ENCODE measurements at regions not wholly inside any gene's neighbourhood (a gene's known extent, or its start where the extent isn't known, plus 50 kb on each side); places are given as distances from the start of the nearest gene placed in this dataset.

DNA sequence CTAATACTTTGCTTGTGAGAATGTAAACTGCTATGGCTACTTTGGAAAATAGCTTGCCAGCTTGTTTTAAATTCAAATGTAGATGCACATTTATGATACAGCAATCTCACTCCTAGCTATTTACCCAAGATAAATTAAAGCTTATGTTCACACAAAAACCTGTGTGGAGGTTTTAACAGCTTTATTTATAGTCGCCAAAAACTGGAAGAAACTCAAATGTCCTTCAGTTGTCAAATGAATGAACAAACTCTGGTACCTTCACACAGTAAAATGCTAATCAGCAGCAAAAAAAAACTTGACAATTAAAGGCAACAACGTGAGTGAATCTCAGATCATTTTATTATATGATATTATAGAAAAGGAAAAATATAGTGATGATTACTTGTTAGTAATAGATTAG lies 248.6 kb upstream of the NECTIN3 start:
- Histone ChIP-seq H3K27ac (ENCODE audit: low read depth, low read length, poor library complexity, severe bottlenecking) (no peak overlapping the region), H3K27me3 (replicated peaks; ENCODE audit: insufficient read depth, low read depth, low read length, poor library complexity) (no peaks in the 10 kb centered on the region), H3K9me3 (ENCODE audit: low read depth, low read length, poor library complexity, severe bottlenecking) (peaks cover 4% of the 10 kb centered on the region), H3K4me3 (ENCODE audit: low read depth, low read length, poor library complexity, severe bottlenecking) (no peak overlapping the region), H3K4me1 (ENCODE audit: insufficient read depth, low read length, poor library complexity, severe bottlenecking) (no peaks in the 10 kb centered on the region), H3K36me3 (ENCODE audit: insufficient read depth, low read length, poor library complexity, severe bottlenecking) (no peaks in the 10 kb centered on the region)
- no peak for DNase-seq (ENCODE audit: low spot score)
- ChIA-PET POLR2A (ENCODE audit: low non-redundant PET) (no interaction called here), CTCF (no interaction called here)
- TF ChIP-seq EZH2 (IDR thresholded peaks at IDR 0.05; ENCODE audit: borderline replicate concordance, low read depth, low read length, poor library complexity, severe bottlenecking): no peak
- TF ChIP-seq, protein P1, sequence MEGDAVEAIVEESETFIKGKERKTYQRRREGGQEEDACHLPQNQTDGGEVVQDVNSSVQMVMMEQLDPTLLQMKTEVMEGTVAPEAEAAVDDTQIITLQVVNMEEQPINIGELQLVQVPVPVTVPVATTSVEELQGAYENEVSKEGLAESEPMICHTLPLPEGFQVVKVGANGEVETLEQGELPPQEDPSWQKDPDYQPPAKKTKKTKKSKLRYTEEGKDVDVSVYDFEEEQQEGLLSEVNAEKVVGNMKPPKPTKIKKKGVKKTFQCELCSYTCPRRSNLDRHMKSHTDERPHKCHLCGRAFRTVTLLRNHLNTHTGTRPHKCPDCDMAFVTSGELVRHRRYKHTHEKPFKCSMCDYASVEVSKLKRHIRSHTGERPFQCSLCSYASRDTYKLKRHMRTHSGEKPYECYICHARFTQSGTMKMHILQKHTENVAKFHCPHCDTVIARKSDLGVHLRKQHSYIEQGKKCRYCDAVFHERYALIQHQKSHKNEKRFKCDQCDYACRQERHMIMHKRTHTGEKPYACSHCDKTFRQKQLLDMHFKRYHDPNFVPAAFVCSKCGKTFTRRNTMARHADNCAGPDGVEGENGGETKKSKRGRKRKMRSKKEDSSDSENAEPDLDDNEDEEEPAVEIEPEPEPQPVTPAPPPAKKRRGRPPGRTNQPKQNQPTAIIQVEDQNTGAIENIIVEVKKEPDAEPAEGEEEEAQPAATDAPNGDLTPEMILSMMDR (conservative IDR thresholded peaks at IDR 0.05; ENCODE audit: low read depth, low read length): no peak
- intact Hi-C loops (cut with micrococcal nuclease; ENCODE audit: unreplicated experiment): no loop called here
- BruUV-seq (replicated peaks): no TSS peak

DNA sequence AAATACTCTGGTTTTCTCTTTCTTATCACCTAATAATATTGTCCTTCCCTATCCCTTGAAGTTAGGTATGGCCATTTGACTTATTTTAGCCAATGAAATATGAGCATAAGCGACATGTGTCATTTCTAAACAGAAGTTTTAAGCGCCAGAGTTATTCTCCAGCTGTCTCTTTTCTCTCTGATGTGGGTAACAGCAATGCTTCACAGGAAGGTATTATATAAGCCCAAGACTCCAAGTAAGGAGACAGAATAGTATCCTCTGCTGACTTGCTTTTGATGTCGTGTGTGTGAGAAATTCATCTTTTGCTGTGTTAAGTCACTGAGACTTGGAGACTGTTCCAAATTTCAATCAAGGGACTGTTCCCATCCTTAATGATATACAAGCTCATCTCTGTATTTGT lies 224.6 kb upstream of the NECTIN3 start:
- no peaks in the 10 kb centered on the region for H3K9me3 ChIP-seq (ENCODE audit: low read depth, low read length, poor library complexity, severe bottlenecking)
- CTCF ChIA-PET: no interaction called here
- TF ChIP-seq, protein P1 (conservative IDR thresholded peaks at IDR 0.05; ENCODE audit: low read depth, low read length): no peak
- no peaks in the 10 kb centered on the region for H3K36me3 ChIP-seq (ENCODE audit: insufficient read depth, low read length, poor library complexity, severe bottlenecking)
- intact Hi-C loops (cut with micrococcal nuclease; ENCODE audit: unreplicated experiment): no loop called here
- POLR2A ChIA-PET (ENCODE audit: low non-redundant PET): no interaction called here
- H3K4me1 ChIP-seq (ENCODE audit: insufficient read depth, low read length, poor library complexity, severe bottlenecking): no peaks in the 10 kb centered on the region
- no peak for DNase-seq (ENCODE audit: low spot score)
- H3K27me3 ChIP-seq (replicated peaks; ENCODE audit: insufficient read depth, low read depth, low read length, poor library complexity): no peaks in the 10 kb centered on the region
- H3K27ac ChIP-seq (ENCODE audit: low read depth, low read length, poor library complexity, severe bottlenecking): no peak overlapping the region
- H3K4me3 ChIP-seq (ENCODE audit: low read depth, low read length, poor library complexity, severe bottlenecking): no peak overlapping the region
- no TSS peak for BruUV-seq (replicated peaks)

DNA sequence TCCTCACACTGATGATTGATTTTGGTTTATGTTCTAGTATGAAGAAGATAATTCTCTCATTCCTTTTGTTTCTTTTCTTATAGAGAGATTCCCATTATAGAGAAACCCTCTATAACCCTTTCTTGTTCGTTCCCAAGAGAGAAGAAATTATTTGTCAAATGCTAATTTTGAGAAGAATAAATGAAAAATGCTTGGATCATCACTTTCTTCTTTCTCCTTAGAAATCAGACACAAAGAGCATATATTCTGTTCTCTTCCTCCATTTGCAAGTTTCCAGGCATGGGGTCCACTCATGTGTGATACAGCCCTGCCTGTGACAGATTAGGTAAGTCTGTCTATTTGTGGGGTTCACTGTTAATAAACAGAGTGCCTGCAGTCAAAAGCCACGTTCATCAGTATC lies 222.6 kb upstream of the NECTIN3 start:
- H3K4me1 ChIP-seq (ENCODE audit: insufficient read depth, low read length, poor library complexity, severe bottlenecking): no peaks in the 10 kb centered on the region
- no peaks in the 10 kb centered on the region for H3K36me3 ChIP-seq (ENCODE audit: insufficient read depth, low read length, poor library complexity, severe bottlenecking)
- CTCF ChIA-PET: no interaction called here

More for the DNA sequence above, 222.6 kb upstream of the NECTIN3 start:
- no peaks in the 10 kb centered on the region for H3K27me3 ChIP-seq (replicated peaks; ENCODE audit: insufficient read depth, low read depth, low read length, poor library complexity)
- intact Hi-C loops (cut with micrococcal nuclease; ENCODE audit: unreplicated experiment): no loop called here
- TF ChIP-seq EZH2 (IDR thresholded peaks at IDR 0.05; ENCODE audit: borderline replicate concordance, low read depth, low read length, poor library complexity, severe bottlenecking): no peak
- TF ChIP-seq, protein P1 (conservative IDR thresholded peaks at IDR 0.05; ENCODE audit: low read depth, low read length): no peak
- H3K9me3 ChIP-seq (ENCODE audit: low read depth, low read length, poor library complexity, severe bottlenecking): no peaks in the 10 kb centered on the region
- no TSS peak for BruUV-seq (replicated peaks)
- H3K4me3 ChIP-seq (ENCODE audit: low read depth, low read length, poor library complexity, severe bottlenecking): no peak overlapping the region
- POLR2A ChIA-PET (ENCODE audit: low non-redundant PET): no interaction called here
- H3K27ac ChIP-seq (ENCODE audit: low read depth, low read length, poor library complexity, severe bottlenecking): no peak overlapping the region
- DNase-seq (ENCODE audit: low spot score): no peak

Data from A673 (cell line).